ENCODE measurements at regions not wholly inside any gene's neighbourhood (a gene's known extent, or its start where the extent isn't known, plus 50 kb on each side); places are given as distances from the start of the nearest gene placed in this dataset.

GRCh38 chr5:152331718-152332117 is 73.4 kb downstream of the NMUR2 start:
- TF ChIP-seq CTCF (IDR thresholded peaks at IDR 0.05) = no peak
- no peak for TF ChIP-seq EZH2 (IDR thresholded peaks at IDR 0.05)
